ENCODE measurements at regions not wholly inside any gene's neighbourhood (a gene's known extent, or its start where the extent isn't known, plus 50 kb on each side); places are given as distances from the start of the nearest gene placed in this dataset.
"Not testable (repeated sequence)": the region's sequence is repeated elsewhere in the genome, so short reads cannot be mapped to it uniquely, and the experiment has no call there.

GRCh38 chrX:19202171-19202570 is 79.9 kb upstream of the ADGRG2 start:
- H3K27ac Mint-ChIP-seq = no peak overlapping the region
- H3K27me3 Mint-ChIP-seq = peaks cover 10% of the 10 kb centered on the region
- no peak for ATAC-seq
- H3K9me3 Mint-ChIP-seq = no peaks in the 10 kb centered on the region
- no peaks in the 10 kb centered on the region for H3K4me1 Mint-ChIP-seq
- H3K4me3 Mint-ChIP-seq = no peak overlapping the region
- no peaks in the 10 kb centered on the region for H3K36me3 Mint-ChIP-seq

- ATAC-seq = no peak
- H3K36me3 Mint-ChIP-seq = no peaks in the 10 kb centered on the region
- peaks cover 9% of the 10 kb centered on the region for H3K27me3 Mint-ChIP-seq
- H3K9me3 Mint-ChIP-seq = no peaks in the 10 kb centered on the region
- H3K4me1 Mint-ChIP-seq = no peaks in the 10 kb centered on the region
- H3K27ac Mint-ChIP-seq = no peak overlapping the region
- no peak overlapping the region for H3K4me3 Mint-ChIP-seq
Observed at GRCh38 chrX:19204636-19205035, 82.4 kb upstream of the ADGRG2 start.

- ATAC-seq = no peak
- H3K27ac Mint-ChIP-seq = no peak overlapping the region
- no peaks in the 10 kb centered on the region for H3K4me1 Mint-ChIP-seq
- H3K27me3 Mint-ChIP-seq = no peaks in the 10 kb centered on the region
- no peaks in the 10 kb centered on the region for H3K9me3 Mint-ChIP-seq
- H3K36me3 Mint-ChIP-seq = no peaks in the 10 kb centered on the region
- no peak overlapping the region for H3K4me3 Mint-ChIP-seq
Observed at GRCh38 chrX:19212037-19212436, 89.8 kb upstream of the ADGRG2 start.

- Mint-ChIP-seq H3K27ac (no peak overlapping the region), H3K36me3 (no peaks in the 10 kb centered on the region), H3K9me3 (no peaks in the 10 kb centered on the region), H3K4me1 (no peaks in the 10 kb centered on the region), H3K27me3 (no peaks in the 10 kb centered on the region), H3K4me3 (no peak overlapping the region)
- no peak for ATAC-seq
Observed at GRCh38 chrX:19213610-19214152, 91.4 kb upstream of the ADGRG2 start.

- Mint-ChIP-seq H3K4me3 (no peak overlapping the region), H3K27ac (no peak overlapping the region), H3K36me3 (no peaks in the 10 kb centered on the region), H3K27me3 (no peaks in the 10 kb centered on the region), H3K4me1 (no peaks in the 10 kb centered on the region), H3K9me3 (no peaks in the 10 kb centered on the region)
- no peak for ATAC-seq
Observed at GRCh38 chrX:19214311-19214710, 92.0 kb upstream of the ADGRG2 start.

- Mint-ChIP-seq H3K4me1 (no peaks in the 10 kb centered on the region), H3K9me3 (no peaks in the 10 kb centered on the region), H3K36me3 (no peaks in the 10 kb centered on the region), H3K27me3 (no peaks in the 10 kb centered on the region), H3K4me3 (no peak overlapping the region), H3K27ac (no peak overlapping the region)
- no peak for ATAC-seq
Observed at GRCh38 chrX:19225909-19226308, 103.6 kb upstream of the ADGRG2 start.

GRCh38 chrX:19229896-19230295 is 107.6 kb upstream of the ADGRG2 start:
- not testable (repeated sequence) for H3K27me3 Mint-ChIP-seq, H3K27ac Mint-ChIP-seq, ATAC-seq, H3K9me3 Mint-ChIP-seq, H3K4me1 Mint-ChIP-seq, H3K36me3 Mint-ChIP-seq, H3K4me3 Mint-ChIP-seq

- Mint-ChIP-seq H3K27ac (no peak overlapping the region), H3K27me3 (peaks cover 13% of the 10 kb centered on the region), H3K4me1 (no peaks in the 10 kb centered on the region), H3K4me3 (no peak overlapping the region), H3K9me3 (peaks cover 4% of the 10 kb centered on the region), H3K36me3 (no peaks in the 10 kb centered on the region)
- no peak for ATAC-seq
Observed at GRCh38 chrX:19237901-19238300, 105.8 kb upstream of the PDHA1 start.

- H3K4me1 Mint-ChIP-seq = no peaks in the 10 kb centered on the region
- H3K4me3 Mint-ChIP-seq = no peak overlapping the region
- H3K9me3 Mint-ChIP-seq = peaks cover 9% of the 10 kb centered on the region
- H3K36me3 Mint-ChIP-seq = no peaks in the 10 kb centered on the region
- no peaks in the 10 kb centered on the region for H3K27me3 Mint-ChIP-seq
- H3K27ac Mint-ChIP-seq = no peak overlapping the region
- ATAC-seq = no peak
Observed at GRCh38 chrX:19243431-19243830, 100.3 kb upstream of the PDHA1 start.

- not testable (repeated sequence) for H3K27ac Mint-ChIP-seq, H3K4me3 Mint-ChIP-seq, ATAC-seq, H3K27me3 Mint-ChIP-seq, H3K4me1 Mint-ChIP-seq, H3K36me3 Mint-ChIP-seq
- peaks cover 14% of the 10 kb centered on the region for H3K9me3 Mint-ChIP-seq
Observed at GRCh38 chrX:19244921-19245320, 98.8 kb upstream of the PDHA1 start.

GRCh38 chrX:19245711-19246269 is 97.9 kb upstream of the PDHA1 start:
- no peak for ATAC-seq
- Mint-ChIP-seq H3K4me3 (no peak overlapping the region), H3K9me3 (peaks cover 11% of the 10 kb centered on the region), H3K4me1 (no peaks in the 10 kb centered on the region), H3K36me3 (no peaks in the 10 kb centered on the region), H3K27ac (no peak overlapping the region), H3K27me3 (no peaks in the 10 kb centered on the region)

GRCh38 chrX:19256986-19257385 is 86.7 kb upstream of the PDHA1 start:
- no peak overlapping the region for H3K4me3 Mint-ChIP-seq
- no peak overlapping the region for H3K27ac Mint-ChIP-seq
- peaks cover 3% of the 10 kb centered on the region for H3K9me3 Mint-ChIP-seq
- no peak for ATAC-seq
- H3K36me3 Mint-ChIP-seq = no peaks in the 10 kb centered on the region
- no peaks in the 10 kb centered on the region for H3K27me3 Mint-ChIP-seq
- no peaks in the 10 kb centered on the region for H3K4me1 Mint-ChIP-seq

- H3K4me1 Mint-ChIP-seq, H3K36me3 Mint-ChIP-seq, H3K9me3 Mint-ChIP-seq, H3K27ac Mint-ChIP-seq, ATAC-seq, H3K27me3 Mint-ChIP-seq, H3K4me3 Mint-ChIP-seq: not testable (repeated sequence)
Observed at GRCh38 chrX:19261026-19261425, 82.7 kb upstream of the PDHA1 start.

- ATAC-seq = no peak
- no peaks in the 10 kb centered on the region for H3K4me1 Mint-ChIP-seq
- no peak overlapping the region for H3K27ac Mint-ChIP-seq
- no peaks in the 10 kb centered on the region for H3K27me3 Mint-ChIP-seq
- no peaks in the 10 kb centered on the region for H3K36me3 Mint-ChIP-seq
- no peak overlapping the region for H3K4me3 Mint-ChIP-seq
- no peaks in the 10 kb centered on the region for H3K9me3 Mint-ChIP-seq
Observed at GRCh38 chrX:19270727-19271126, 73.0 kb upstream of the PDHA1 start.

GRCh38 chrX:19272452-19272851 is 71.3 kb upstream of the PDHA1 start:
- no peak overlapping the region for H3K27ac Mint-ChIP-seq
- no peaks in the 10 kb centered on the region for H3K36me3 Mint-ChIP-seq
- H3K27me3 Mint-ChIP-seq = no peaks in the 10 kb centered on the region
- no peaks in the 10 kb centered on the region for H3K4me1 Mint-ChIP-seq
- no peak for ATAC-seq
- no peak overlapping the region for H3K4me3 Mint-ChIP-seq
- no peaks in the 10 kb centered on the region for H3K9me3 Mint-ChIP-seq

- Mint-ChIP-seq H3K36me3 (no peaks in the 10 kb centered on the region), H3K4me1 (no peaks in the 10 kb centered on the region), H3K4me3 (no peak overlapping the region), H3K27me3 (no peaks in the 10 kb centered on the region), H3K27ac (no peak overlapping the region), H3K9me3 (no peaks in the 10 kb centered on the region)
- no peak for ATAC-seq
Observed at GRCh38 chrX:19280636-19281035, 63.1 kb upstream of the PDHA1 start.

- Mint-ChIP-seq H3K27ac (no peak overlapping the region), H3K36me3 (no peaks in the 10 kb centered on the region), H3K4me1 (no peaks in the 10 kb centered on the region), H3K27me3 (peaks cover 2% of the 10 kb centered on the region), H3K4me3 (no peak overlapping the region), H3K9me3 (no peaks in the 10 kb centered on the region)
- ATAC-seq = no peak
Observed at GRCh38 chrX:19281256-19281655, 62.5 kb upstream of the PDHA1 start.

Data from stimulated activated memory B cell treated with anti-CD40 and anti-IgM and Interleukin-4, amounts not matched to agents 10 μg/mL and 1 μg/mL and 100 μg/mL, for 72 hours (primary cell).